WERI-Rb-1 (cell line): ENCODE measurements at regions not wholly inside any gene's neighbourhood (a gene's known extent, or its start where the extent isn't known, plus 50 kb on each side); places are given as distances from the start of the nearest gene placed in this dataset.

Experiments
- DNase-seq: peaks from one replicate; pipeline ENCODE4 v3.0.0-alpha.2; 2020
- H3K27ac ChIP-seq: fragments of 250-450 bp; sonication (Bioruptor Pico); 2 replicates; pipeline ENCODE4 v1.5.1; 2020; ENCODE audit warnings: mild to moderate bottlenecking, moderate library complexity
- H3K27me3 ChIP-seq: fragments of 250-450 bp; sonication (Bioruptor Pico); 2 replicates; pipeline ENCODE4 v1.5.1; 2021; ENCODE audit warnings: mild to moderate bottlenecking, low read depth, moderate library complexity; ENCODE audit not compliant: insufficient read depth, severe bottlenecking
- H3K36me3 ChIP-seq: fragments of 250-450 bp; sonication (Bioruptor Pico); 2 replicates; pipeline ENCODE4 v1.5.1; 2020; ENCODE audit warnings: mild to moderate bottlenecking, moderate library complexity
- H3K4me3 ChIP-seq: 2 replicates; pipeline ENCODE4 v1.5.1; 2011; ENCODE audit warnings: low read depth, mild to moderate bottlenecking, control low read depth, low read length
- H3K9me3 ChIP-seq: fragments of 250-450 bp; sonication (Bioruptor Pico); 2 replicates; pipeline ENCODE4 v1.5.1; 2021; ENCODE audit warnings: mild to moderate bottlenecking, moderate library complexity; ENCODE audit not compliant: severe bottlenecking
- TF ChIP-seq, protein P1 (sequence below): IDR thresholded peaks from 2 replicates; pipeline ENCODE4 v1.5.1; 2011; ENCODE audit warnings: low read depth, mild to moderate bottlenecking, control low read depth, inconsistent platforms, low read length

DNA sequence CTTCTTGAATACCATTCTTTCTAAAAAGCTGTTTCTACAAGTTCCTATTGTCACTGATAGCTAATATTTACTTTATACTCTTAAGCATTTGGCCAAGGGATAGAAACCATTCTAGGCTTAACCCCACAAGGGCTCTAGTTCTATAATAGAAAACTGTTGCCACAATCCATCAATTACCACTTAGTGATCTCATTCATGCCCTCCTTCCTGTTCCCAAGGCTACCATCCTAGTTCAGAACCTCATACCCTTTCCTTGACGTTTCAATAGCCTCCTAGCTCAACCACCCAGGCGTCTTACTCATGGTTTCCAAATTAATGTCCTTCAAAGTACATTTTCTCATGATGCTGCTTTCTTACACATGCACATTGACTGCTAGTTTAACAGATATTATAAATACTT is 493.5 kb downstream of the NAV3 start:
- Histone ChIP-seq H3K27ac (no peak overlapping the region), H3K27me3 (no peaks in the 10 kb centered on the region), H3K4me3 (no peak overlapping the region), H3K9me3 (no peaks in the 10 kb centered on the region), H3K36me3 (no peaks in the 10 kb centered on the region)
- TF ChIP-seq, protein P1, sequence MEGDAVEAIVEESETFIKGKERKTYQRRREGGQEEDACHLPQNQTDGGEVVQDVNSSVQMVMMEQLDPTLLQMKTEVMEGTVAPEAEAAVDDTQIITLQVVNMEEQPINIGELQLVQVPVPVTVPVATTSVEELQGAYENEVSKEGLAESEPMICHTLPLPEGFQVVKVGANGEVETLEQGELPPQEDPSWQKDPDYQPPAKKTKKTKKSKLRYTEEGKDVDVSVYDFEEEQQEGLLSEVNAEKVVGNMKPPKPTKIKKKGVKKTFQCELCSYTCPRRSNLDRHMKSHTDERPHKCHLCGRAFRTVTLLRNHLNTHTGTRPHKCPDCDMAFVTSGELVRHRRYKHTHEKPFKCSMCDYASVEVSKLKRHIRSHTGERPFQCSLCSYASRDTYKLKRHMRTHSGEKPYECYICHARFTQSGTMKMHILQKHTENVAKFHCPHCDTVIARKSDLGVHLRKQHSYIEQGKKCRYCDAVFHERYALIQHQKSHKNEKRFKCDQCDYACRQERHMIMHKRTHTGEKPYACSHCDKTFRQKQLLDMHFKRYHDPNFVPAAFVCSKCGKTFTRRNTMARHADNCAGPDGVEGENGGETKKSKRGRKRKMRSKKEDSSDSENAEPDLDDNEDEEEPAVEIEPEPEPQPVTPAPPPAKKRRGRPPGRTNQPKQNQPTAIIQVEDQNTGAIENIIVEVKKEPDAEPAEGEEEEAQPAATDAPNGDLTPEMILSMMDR = no peak
- DNase-seq = no peak

DNA sequence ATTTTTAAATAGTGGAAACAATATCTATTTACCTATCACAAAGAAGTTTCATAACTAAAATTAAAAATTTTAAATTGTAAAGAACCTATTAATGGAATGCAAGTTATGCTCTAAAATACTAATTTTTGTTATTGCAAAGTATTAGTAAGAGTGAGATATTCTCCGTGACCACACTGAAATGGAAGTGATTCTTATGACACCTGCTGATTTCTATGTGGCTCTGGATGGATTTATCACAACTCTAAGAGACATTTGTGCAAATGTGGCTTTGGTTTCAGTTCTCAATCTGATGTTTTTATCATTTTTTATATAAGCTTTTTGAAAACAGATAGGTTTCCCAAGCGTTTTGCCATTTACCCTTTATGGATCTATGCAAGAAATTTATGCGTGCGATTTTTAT is 497.8 kb downstream of the NAV3 start:
- H3K27ac ChIP-seq = no peak overlapping the region
- H3K27me3 ChIP-seq = no peaks in the 10 kb centered on the region
- H3K9me3 ChIP-seq = no peaks in the 10 kb centered on the region
- H3K36me3 ChIP-seq = no peaks in the 10 kb centered on the region
- TF ChIP-seq, protein P1 = no peak
- H3K4me3 ChIP-seq = no peak overlapping the region
- DNase-seq = no peak

DNA sequence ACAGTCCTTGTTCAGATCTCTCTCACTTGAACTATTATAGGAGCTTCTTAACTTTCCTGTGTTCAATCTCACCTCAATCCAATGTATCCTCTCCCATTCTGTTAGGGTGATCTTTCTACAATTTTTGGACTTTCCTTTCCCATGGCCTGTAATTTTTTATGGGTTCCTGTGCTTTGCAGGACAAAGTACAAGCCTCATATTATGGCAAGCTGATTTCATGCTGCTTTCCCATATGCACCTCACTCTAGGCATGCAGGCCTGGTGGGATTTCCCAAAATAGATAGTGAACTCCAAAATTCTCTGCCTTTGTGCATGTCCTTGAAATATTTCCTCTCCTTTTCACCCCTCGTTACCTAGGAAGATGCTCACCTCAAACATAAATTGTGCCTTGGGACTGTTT is 499.4 kb downstream of the NAV3 start:
- DNase-seq = no peak
- Histone ChIP-seq H3K4me3 (no peak overlapping the region), H3K9me3 (no peaks in the 10 kb centered on the region), H3K36me3 (no peaks in the 10 kb centered on the region), H3K27me3 (no peaks in the 10 kb centered on the region), H3K27ac (no peak overlapping the region)
- TF ChIP-seq, protein P1 = no peak

DNA sequence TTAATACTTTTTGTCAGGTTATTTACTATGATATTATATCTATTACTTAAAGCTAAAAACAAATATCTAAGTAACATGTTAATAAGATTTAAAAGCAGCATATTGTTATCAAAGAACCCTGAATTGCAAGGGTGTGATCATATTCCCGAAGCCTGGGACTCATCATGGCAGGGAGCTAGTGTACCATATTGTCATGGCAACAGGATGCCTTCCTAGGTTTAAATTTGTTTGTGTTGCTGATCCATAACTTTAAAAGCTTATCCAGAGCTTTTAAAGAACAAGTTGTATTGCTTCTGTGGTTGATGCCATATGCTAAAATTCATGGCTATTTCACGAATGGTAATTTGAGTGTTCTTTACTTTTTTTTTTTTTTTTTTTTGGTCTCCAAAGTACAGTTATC is 500.5 kb downstream of the NAV3 start:
- TF ChIP-seq, protein P1 = no peak
- H3K27ac ChIP-seq = no peak overlapping the region
- H3K4me3 ChIP-seq = no peak overlapping the region
- no peak for DNase-seq
- no peaks in the 10 kb centered on the region for H3K36me3 ChIP-seq
- no peaks in the 10 kb centered on the region for H3K27me3 ChIP-seq
- H3K9me3 ChIP-seq = no peaks in the 10 kb centered on the region

DNA sequence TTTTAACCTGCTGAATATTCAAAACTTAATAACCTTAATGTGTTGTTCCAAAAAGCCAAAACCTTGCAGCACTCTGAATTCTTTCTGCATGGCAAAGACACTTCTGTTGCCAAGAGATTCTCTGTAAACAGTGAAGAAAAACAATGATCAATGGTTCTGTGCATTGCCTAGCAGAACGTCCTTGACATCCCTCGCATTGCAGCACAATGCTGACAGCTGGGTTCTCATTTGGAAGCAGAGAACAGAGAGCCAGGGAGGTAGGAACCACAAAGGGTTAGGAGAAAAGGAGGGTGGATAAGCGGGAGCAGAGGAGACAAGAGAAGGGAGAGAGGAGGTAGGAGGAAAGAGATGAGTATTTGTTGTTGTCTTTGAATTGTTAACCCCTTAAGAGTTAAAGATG is 501.1 kb downstream of the NAV3 start:
- no peak for DNase-seq
- TF ChIP-seq, protein P1 = no peak
- Histone ChIP-seq H3K27me3 (no peaks in the 10 kb centered on the region), H3K27ac (no peak overlapping the region), H3K36me3 (no peaks in the 10 kb centered on the region), H3K4me3 (no peak overlapping the region), H3K9me3 (no peaks in the 10 kb centered on the region)

DNA sequence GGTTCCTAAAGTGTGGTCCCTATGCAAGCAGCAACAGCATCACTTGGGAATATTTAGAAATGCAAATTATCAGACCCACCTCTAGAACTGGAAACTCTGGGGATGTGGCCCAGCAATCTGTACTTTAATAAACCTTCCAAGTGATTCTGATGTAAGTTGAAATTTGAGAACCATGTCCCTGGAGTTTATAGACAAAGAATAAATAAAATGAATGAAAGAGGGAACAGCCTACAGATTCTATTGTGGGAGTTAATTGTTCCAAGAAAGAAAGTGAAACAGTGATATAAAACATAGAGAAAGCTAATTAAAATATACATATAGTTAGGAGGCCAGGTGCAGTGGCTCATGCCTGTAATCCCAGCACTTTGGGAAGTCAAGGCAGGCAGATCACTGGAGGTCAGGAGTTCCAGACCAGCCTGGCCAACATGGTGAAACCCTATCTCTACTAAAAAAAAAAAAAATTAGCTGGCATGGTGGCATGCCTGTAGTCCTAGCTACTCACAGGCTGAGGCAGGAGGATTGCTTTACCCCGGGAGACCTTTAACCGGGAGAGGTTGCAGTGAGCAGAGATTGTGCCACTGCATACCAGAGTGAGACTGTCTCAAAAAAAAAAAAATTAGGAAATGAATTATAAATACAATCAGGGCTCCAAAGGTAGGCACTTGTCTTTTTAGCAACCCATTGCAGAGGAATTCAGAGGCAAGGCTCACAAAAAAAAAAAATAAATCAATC is 507.5 kb downstream of the NAV3 start:
- Histone ChIP-seq H3K36me3 (no peaks in the 10 kb centered on the region), H3K9me3 (no peaks in the 10 kb centered on the region), H3K27ac (no peak overlapping the region), H3K4me3 (no peak overlapping the region), H3K27me3 (no peaks in the 10 kb centered on the region)
- no peak for DNase-seq
- TF ChIP-seq, protein P1 = no peak
